KMS-11 (cell line): ENCODE measurements at regions not wholly inside any gene's neighbourhood (a gene's known extent, or its start where the extent isn't known, plus 50 kb on each side); places are given as distances from the start of the nearest gene placed in this dataset.

Experiments
- H2AFZ ChIP-seq: fragments of 200-600 bp; sonication (generic); 2 replicates; pipeline ENCODE4 v1.6.1; 2016; ENCODE audit warnings: antibody characterized with exemption, mixed run types, low read depth
- H3K27ac ChIP-seq: fragments of 200-600 bp; sonication (generic); 2 replicates; pipeline ENCODE4 v1.6.1; 2016; ENCODE audit warnings: mild to moderate bottlenecking, mixed run types
- H3K27me3 ChIP-seq: fragments of 200-600 bp; sonication (generic); 2 replicates; pipeline ENCODE4 v1.6.1; 2017; ENCODE audit warnings: mild to moderate bottlenecking, low read depth, mixed run types, moderate library complexity; ENCODE audit not compliant: insufficient read depth
- H3K36me3 ChIP-seq: fragments of 200-600 bp; sonication (generic); 2 replicates; pipeline ENCODE4 v1.6.1; 2017; ENCODE audit warnings: mild to moderate bottlenecking, mixed run types; ENCODE audit not compliant: insufficient read depth
- H3K4me1 ChIP-seq: fragments of 200-600 bp; sonication (generic); 2 replicates; pipeline ENCODE4 v1.6.1; 2016; ENCODE audit warnings: mild to moderate bottlenecking, low read depth, mixed run types; ENCODE audit not compliant: poor library complexity, severe bottlenecking
- H3K4me2 ChIP-seq: fragments of 200-600 bp; sonication (generic); 2 replicates; pipeline ENCODE4 v1.7.0; 2016; ENCODE audit warnings: mild to moderate bottlenecking, mixed run types
- H3K4me3 ChIP-seq: fragments of 200-600 bp; sonication (generic); IDR thresholded peaks from 2 replicates; pipeline ENCODE4 v1.6.1; 2017; ENCODE audit warnings: low read depth, low read length, mixed read lengths; ENCODE audit not compliant: insufficient read depth
- H3K79me2 ChIP-seq: fragments of 200-600 bp; sonication (generic); 2 replicates; pipeline ENCODE4 v1.6.1; 2016; ENCODE audit warnings: low read depth, mixed run types; ENCODE audit not compliant: insufficient read depth
- H3K9ac ChIP-seq: fragments of 200-600 bp; sonication (generic); 2 replicates; pipeline ENCODE4 v1.6.1; 2016; ENCODE audit warnings: mild to moderate bottlenecking, mixed run types
- H4K20me1 ChIP-seq: fragments of 200-600 bp; sonication (generic); 2 replicates; pipeline ENCODE4 v1.6.1; 2016; ENCODE audit warnings: mild to moderate bottlenecking, mixed run types; ENCODE audit not compliant: insufficient read depth
- CTCF ChIP-seq: fragments of 200-600 bp; sonication (generic); conservative IDR thresholded peaks from 2 replicates; pipeline ENCODE4 v1.6.1; 2017; ENCODE audit warnings: low read depth, mild to moderate bottlenecking, antibody characterized with exemption, low read length, moderate library complexity, mixed read lengths

- Histone ChIP-seq H4K20me1 (no peaks in the 10 kb centered on the region; the same call in 1 of the 2 replicates), H3K4me1 (no peaks in the 10 kb centered on the region), H3K9ac (no peak overlapping the region), H2AFZ (no peak overlapping the region), H3K79me2 (no peaks in the 10 kb centered on the region), H3K36me3 (no peaks in the 10 kb centered on the region), H3K4me3 (no peak overlapping the region), H3K27me3 (no peaks in the 10 kb centered on the region), H3K27ac (no peak overlapping the region), H3K4me2 (no peak overlapping the region)
- TF ChIP-seq CTCF: no peak
Measured at GRCh38 chr3:132248490-132248889, 68.7 kb upstream of the ACP3 start.

DNA sequence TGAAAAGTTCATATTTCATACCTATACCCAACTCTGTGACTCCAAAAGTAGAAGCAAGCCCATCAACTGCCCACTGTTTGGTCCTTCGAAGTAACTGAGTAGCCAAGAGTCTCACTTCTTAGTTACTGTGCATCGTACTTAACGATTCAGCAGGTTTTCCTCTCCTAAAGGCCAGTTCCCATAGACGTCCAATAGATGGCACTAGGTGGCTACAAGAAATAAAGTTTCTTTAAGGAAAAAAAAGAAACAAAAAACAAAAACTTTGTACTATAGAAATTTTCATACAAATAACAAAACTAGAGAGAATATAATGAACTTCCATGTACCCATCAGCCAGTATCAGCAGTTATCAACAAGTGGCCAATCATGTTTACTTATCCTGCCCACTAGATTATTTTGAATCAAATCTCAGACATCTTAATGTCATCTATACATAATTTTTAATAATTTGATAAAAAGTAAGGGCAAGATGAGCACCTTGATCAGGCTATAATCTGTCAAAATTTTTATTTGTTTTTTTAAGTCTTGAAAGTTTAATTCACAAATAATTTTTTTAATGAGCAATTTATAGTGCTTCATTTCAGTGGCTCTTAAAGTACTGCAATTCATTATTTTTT, 63.8 kb upstream of the ACP3 start:
- Histone ChIP-seq H3K4me1 (no peaks in the 10 kb centered on the region), H3K9ac (no peak overlapping the region), H3K27ac (no peak overlapping the region), H3K4me3 (no peak overlapping the region), H3K36me3 (no peaks in the 10 kb centered on the region), H3K79me2 (no peaks in the 10 kb centered on the region), H4K20me1 (no peaks in the 10 kb centered on the region), H3K27me3 (no peaks in the 10 kb centered on the region), H2AFZ (no peak overlapping the region), H3K4me2 (no peak overlapping the region)
- peak; percentile 80 for TF ChIP-seq CTCF

- Histone ChIP-seq H3K4me2 (no peak overlapping the region), H3K27me3 (no peaks in the 10 kb centered on the region), H3K27ac (no peak overlapping the region), H3K79me2 (no peaks in the 10 kb centered on the region), H3K36me3 (no peaks in the 10 kb centered on the region), H3K9ac (no peak overlapping the region), H4K20me1 (no peaks in the 10 kb centered on the region), H2AFZ (no peak overlapping the region), H3K4me3 (no peak overlapping the region), H3K4me1 (no peaks in the 10 kb centered on the region)
- TF ChIP-seq CTCF: no peak
Measured at GRCh38 chr3:132254076-132254755, 63.0 kb upstream of the ACP3 start.

DNA sequence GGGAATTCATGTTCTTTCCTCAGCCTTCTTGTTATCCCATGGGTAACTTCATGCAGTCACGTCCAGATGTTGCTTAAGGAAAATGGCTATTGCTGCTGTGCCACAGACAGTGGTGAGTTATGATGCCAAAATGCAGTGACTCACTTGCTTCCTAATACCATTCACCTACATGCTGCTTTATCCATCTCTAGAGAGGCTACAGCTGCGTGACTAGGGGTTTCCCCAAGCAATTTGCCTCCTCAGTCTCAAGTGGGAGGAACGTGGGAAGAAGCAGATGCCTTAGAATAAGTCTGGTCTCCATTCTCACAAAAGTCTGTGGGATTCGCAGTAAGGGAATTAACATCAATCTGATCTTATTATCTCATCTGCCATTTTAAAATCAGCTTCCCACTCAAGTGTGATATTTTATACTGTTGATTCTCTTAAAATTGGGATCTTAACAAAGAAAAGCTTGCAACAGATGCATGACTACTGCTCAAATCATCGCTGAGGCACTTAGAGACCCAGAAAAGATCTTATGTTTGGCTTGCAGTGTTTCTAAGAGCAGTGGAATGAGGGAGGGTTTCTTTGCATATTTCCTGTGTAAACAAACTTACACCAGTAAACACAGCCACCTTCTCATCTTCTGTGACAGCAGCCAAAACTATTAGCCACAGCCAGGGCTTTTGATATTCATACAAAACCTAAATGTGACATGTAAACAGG, 62.0 kb upstream of the ACP3 start:
- Histone ChIP-seq H3K36me3 (no peaks in the 10 kb centered on the region), H3K4me3 (no peak overlapping the region), H3K4me2 (no peak overlapping the region), H3K9ac (no peak overlapping the region), H3K27me3 (no peaks in the 10 kb centered on the region), H3K79me2 (no peaks in the 10 kb centered on the region), H3K4me1 (no peaks in the 10 kb centered on the region), H4K20me1 (no peaks in the 10 kb centered on the region), H3K27ac (no peak overlapping the region), H2AFZ (no peak overlapping the region)
- no peak for TF ChIP-seq CTCF
